HCEC 1CT (cell line): ENCODE measurements at regions not wholly inside any gene's neighbourhood (a gene's known extent, or its start where the extent isn't known, plus 50 kb on each side); places are given as distances from the start of the nearest gene placed in this dataset.

Source experiments
- DNase-seq: peaks from one replicate; pipeline ENCODE4 v3.0.0-alpha.2; 2017

GRCh38 chr18:76113101-76113500 lies 381.9 kb downstream of the ZNF516 start:
- DNase-seq = no peak

GRCh38 chr18:76102626-76103025 lies 392.4 kb downstream of the ZNF516 start:
- no peak for DNase-seq

DNA sequence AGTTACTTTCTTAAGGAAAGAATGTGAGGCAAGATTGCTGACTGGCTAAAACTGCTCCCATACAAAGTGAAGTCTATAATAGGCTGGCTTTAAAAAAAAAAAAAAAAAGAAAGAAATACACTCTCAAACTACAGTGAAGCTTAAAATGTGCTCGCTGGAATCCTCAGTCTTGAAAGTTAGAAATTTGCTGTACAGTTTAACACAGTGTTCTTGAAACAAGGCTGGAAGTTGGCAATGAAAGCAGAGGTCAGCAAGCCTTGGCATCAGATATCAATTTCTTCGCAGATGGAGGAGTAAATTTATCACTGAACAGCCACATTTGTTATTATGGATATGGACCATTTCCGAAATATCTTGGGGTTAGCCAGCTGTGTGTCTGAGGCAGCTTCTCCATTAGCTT lies 392.9 kb downstream of the ZNF516 start:
- DNase-seq = no peak

DNA sequence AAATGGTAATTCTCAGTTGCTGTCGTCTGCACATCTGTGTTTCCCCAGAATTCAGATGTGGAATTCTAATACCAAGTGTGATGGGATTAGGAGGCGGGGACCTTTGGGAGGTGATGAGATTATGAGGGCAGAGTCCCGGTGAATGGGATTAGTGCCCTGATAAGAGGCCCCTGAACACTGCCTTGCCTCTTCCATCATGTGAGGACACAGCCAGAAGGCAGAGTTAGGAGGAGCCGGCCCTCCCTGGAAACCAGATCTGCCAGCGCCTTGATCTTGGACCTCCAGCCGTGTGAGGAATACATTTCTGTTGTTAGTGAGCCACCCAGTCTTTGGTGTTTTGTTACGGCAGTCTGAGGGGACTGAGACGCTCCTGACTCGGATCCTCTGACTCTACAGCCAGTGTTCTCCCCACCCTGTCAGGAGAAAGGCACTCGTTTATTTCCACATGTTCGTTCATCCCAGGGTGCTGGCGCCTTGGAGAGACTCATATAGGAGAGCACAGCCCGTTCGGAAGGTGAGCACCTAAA lies 395.0 kb downstream of the ZNF516 start:
- no peak for DNase-seq

DNA sequence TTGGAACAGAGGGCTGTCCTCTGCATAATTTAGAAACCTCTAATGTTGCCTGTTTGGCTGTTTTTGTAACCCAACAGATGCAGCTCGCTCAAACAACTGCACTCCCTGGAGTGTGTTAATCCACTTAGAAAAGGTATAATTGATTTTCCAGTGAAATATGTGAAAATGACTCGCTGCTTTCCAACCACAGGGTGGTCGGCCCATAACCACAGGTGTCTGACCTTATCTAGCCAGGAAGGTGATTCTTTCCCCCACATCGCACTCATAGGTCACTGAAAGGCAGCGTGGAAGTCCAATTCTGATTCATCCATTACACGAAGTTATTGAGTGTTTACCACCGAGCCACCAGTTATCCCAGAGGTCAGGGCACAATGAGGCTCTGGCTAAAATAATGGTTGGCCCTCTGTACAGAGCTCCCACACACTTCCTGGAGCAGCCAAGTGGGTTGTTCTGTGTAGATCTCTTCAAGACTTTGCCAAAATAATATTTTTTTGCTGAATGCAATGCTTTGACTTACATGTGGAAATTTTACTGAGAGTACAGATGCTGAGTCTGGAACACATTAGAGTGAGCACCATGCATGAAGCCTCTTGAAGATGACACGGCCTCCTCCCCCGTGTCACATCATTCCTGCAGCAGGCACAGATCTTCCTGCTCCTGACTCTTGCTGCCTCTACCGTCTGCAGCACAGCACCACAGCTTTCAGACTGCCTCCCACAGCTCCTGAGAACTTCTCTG lies 396.2 kb downstream of the ZNF516 start:
- DNase-seq = no peak

- DNase-seq = no peak
Observed at GRCh38 chr18:76081536-76081935, 413.5 kb downstream of the ZNF516 start.

DNA sequence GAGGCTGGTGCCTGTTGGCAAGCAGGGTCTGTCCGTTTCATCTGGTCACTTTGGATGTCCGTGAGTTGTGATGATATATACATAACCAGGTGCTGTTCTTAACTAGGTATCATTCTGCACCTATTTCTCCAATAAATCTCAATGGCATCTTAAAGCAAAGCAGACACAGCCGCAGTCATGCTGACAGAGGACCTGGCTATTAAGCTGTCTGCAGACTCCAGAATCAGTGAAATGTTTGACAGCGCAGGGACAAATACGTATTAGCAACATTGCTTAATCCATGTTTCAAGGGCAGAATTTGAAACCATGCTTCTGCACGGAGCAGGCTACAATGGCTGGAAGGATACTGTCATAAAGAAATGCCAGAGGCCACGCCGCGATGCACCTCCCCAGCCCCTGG lies 414.6 kb downstream of the ZNF516 start:
- no peak for DNase-seq

DNA sequence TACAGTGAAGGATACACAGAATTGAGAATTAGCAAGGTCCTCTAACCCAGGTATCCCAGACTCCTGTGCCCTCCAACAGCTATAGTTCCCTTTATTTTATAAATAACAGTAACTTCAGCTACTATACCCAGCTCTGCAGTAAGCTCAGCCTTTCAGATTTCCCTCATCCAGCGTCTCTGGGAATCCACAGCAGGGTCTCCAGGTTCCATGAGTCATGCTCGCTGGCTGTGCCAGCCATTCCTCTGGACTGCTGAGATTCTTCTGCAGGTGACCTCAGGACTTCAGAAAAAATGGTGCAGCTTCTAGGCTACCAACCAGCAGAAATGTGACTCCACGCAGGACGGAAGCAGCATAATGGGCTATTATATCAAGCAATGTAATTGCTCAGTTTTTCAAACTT lies 419.3 kb downstream of the ZNF516 start:
- DNase-seq = no peak

GRCh38 chr18:76064998-76065397 lies 430.0 kb downstream of the ZNF516 start:
- DNase-seq = no peak

- DNase-seq = no peak
Observed at GRCh38 chr18:76058146-76058545, 436.9 kb downstream of the ZNF516 start.

- no peak for DNase-seq
Observed at GRCh38 chr18:76057386-76057785, 437.7 kb downstream of the ZNF516 start.

DNA sequence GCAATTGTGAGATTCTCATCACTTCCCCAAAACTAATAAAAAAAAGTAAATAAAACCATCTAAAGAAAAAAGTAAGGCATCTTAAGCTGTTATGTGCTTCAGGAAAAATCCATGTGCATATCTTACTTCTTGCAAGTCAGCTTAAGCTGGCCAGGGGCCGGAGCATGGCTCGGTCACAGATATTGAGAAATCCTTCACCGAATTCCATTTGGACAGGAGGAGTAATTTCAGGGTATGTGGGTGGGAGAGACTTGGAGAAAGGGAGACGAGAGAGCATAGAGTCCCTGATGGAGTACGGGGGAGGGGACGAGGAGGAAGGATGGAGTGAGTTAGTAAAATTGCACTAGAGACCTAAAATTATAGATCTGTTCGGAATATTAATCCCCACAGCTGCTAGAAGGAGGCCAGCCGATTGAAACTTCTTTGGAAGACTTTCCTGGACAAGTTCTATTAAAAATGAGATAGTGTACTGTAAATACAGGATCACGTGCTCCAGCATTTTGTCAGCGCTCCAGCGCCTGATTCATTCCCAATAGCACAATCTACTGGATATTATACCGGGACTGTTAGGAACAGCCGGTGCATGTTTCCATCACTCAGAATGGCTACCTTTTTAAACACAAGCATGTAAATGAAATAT lies 438.5 kb downstream of the ZNF516 start:
- no peak for DNase-seq

DNA sequence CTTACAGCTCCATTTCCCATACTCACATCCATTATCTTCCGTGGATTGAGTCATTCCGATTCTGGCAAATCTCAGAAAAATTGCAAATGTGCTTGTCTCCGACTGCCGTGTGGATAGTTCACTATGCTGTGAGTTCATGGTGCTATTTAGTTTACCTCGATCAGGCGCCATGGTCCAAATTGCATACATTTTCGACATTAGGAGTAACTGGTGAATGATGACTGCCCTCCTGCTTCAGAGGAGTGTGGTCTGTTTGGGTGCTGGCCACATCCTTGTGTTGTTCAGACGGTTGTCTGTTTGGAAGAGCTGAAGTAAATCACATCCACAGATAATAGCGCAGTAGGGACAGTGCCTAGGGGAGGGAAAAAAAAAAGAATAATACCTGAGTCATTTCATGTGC lies 439.5 kb downstream of the ZNF516 start:
- DNase-seq = no peak

GRCh38 chr18:76055025-76055424 lies 440.0 kb downstream of the ZNF516 start:
- DNase-seq = no peak

- no peak for DNase-seq
Observed at GRCh38 chr18:76054156-76054555, 440.9 kb downstream of the ZNF516 start.

GRCh38 chr18:76053551-76053950 lies 441.5 kb downstream of the ZNF516 start:
- no peak for DNase-seq

DNA sequence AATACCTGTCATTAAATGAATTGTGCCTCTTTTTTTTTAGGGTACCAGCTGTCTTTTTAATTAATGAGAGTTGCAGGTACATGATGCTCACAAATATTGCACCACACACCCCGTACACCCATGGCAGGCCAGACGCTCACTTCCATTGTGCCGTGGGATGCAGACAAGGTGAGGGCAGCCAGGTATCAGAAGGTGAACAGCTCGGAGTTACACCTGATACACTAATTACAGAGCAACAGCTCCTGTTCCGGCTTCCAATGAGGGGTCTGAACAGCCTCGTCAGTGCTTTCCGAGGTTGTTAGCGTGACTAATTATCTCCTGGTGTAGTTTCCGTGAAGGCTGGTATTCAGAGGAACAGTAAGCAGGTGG lies 442.8 kb downstream of the ZNF516 start:
- DNase-seq = no peak

- no peak for DNase-seq
Observed at GRCh38 chr18:76051396-76052226, 443.4 kb downstream of the ZNF516 start.

- no peak for DNase-seq
Observed at GRCh38 chr18:76046221-76046620, 448.8 kb downstream of the ZNF516 start.

DNA sequence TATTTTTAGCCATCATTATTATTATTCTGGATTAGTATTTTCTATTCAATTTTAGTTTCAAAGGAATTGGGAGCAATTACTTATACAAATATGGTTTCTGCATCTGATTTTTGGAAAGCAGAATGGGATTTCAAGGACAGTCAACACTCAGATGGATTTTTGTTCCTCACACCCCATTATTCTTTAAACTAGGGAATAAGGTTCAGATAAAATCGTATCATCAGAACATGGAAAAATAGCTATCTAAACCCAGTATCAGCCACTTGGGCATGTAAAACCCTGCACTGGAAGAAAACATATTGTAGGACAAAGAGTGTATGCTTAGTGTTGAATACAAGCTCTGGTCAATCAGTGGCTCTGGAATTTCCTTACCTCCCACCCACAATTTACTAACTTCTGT lies 452.5 kb downstream of the ZNF516 start:
- no peak for DNase-seq

DNA sequence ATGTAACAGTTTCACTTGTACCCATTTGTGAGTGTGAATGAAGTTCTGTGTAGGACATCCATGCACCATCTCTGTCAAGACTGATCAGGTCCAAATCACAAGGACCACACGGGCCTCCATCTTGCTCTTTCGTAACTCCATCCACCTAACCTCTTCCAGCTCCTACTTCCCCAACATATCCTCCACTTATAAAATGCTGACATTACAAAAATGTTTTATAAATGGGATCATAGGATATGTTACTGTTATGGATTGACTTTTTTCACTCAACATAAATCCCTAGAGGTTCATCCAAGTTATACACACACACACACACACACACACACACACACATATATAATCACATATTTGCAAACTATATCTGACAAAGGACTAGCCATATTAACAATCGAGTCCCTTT lies 476.8 kb downstream of the ZNF516 start:
- no peak for DNase-seq

GRCh38 chr18:76013057-76013456 lies 482.0 kb downstream of the ZNF516 start:
- no peak for DNase-seq

GRCh38 chr18:76005632-76006208 lies 489.3 kb downstream of the ZNF516 start:
- no peak for DNase-seq
